GM12892 (cell line): ENCODE measurements at regions not wholly inside any gene's neighbourhood (a gene's known extent, or its start where the extent isn't known, plus 50 kb on each side); places are given as distances from the start of the nearest gene placed in this dataset.

ENCODE experiments used
- POLR2A ChIP-seq: IDR thresholded peaks from 2 replicates; pipeline ENCODE4 v1.6.1; 2011; ENCODE audit warnings: low read depth, low read length, control low read depth
- POLR2AphosphoS5 ChIP-seq: IDR thresholded peaks from 2 replicates; pipeline ENCODE4 v1.6.1; 2011; ENCODE audit warnings: low read depth, low read length, control low read depth
- TAF1 ChIP-seq: IDR thresholded peaks from 2 replicates; pipeline ENCODE4 v1.6.1; 2011; ENCODE audit warnings: low read depth, mild to moderate bottlenecking, control low read depth, low read length, borderline replicate concordance

DNA sequence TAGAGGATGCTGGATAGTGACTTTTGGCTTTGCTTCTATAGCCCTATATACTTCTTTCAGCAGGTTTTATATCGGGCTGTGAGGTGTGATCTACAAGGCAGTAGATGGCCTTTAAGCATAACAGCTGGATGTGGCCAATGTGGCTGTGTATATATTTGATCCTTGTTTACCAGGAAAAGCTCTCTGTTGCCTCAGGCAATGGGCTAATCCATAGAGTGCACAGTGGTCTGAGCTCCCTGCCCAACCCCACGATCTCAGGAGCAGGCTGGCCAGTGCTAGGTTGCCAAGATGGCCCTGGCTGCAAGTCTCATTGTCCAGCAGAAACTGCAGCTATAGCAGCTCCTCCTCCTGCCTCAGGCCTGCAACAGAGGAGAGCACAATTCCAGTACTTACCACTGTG is 72.3 kb upstream of the SPHKAP start:
- TF ChIP-seq POLR2A (no peak), POLR2AphosphoS5 (no peak), TAF1 (no peak)
